Thyroid gland (tissue), 4 donors: ENCODE measurements at regions not wholly inside any gene's neighbourhood (a gene's known extent, or its start where the extent isn't known, plus 50 kb on each side); places are given as distances from the start of the nearest gene placed in this dataset.

ENCODE experiments used
- CTCF ChIP-seq, 6 experiments: fragments of 200-600 bp in 3 of 6; fragments of 450-650 bp in 3 of 6; sonication (generic) in 3 of 6; IDR thresholded peaks; one replicate each; pipeline ENCODE4 v1.5.1; 2016 to 2019; ENCODE audit warnings: antibody characterized with exemption in 6 of 6, mild to moderate bottlenecking in 2 of 6, inconsistent platforms in 1 of 6, moderate library complexity in 1 of 6
- POLR2A ChIP-seq, 2 donors: fragments of 450-650 bp; IDR thresholded peaks; one replicate each; pipeline ENCODE4 v1.6.1; 2017; ENCODE audit warnings: antibody characterized with exemption in 2 of 2, mild to moderate bottlenecking in 2 of 2, moderate library complexity in 1 of 2

GRCh38 chr1:10962483-10962882, 50.0 kb upstream of the TARDBP start:
- no peak for TF ChIP-seq CTCF (IDR thresholded peaks at IDR 0.05)
- TF ChIP-seq POLR2A (IDR thresholded peaks at IDR 0.05): no peak
